Panc1 (cell line): ENCODE measurements at regions not wholly inside any gene's neighbourhood (a gene's known extent, or its start where the extent isn't known, plus 50 kb on each side); places are given as distances from the start of the nearest gene placed in this dataset.

ENCODE experiments used
- CTCF ChIP-seq: fragments of 450-650 bp; IDR thresholded peaks from 2 replicates; pipeline ENCODE4 v1.5.1; 2017; ENCODE audit warnings: mild to moderate bottlenecking
- POLR2AphosphoS5 ChIP-seq: IDR thresholded peaks from 2 replicates; pipeline ENCODE4 v1.6.1; 2012; ENCODE audit warnings: mild to moderate bottlenecking, low read depth, low read length, moderate library complexity
- REST ChIP-seq, 2 experiments: IDR thresholded peaks; 2 replicates each; pipeline ENCODE4 v1.6.1; 2011 to 2012; ENCODE audit warnings: low read depth in 2 of 2, control low read depth in 1 of 2, low read length in 1 of 2, mild to moderate bottlenecking in 1 of 2, moderate library complexity in 1 of 2; ENCODE audit not compliant: insufficient read depth in 1 of 2

- TF ChIP-seq CTCF (no peak), REST (IDR thresholded peaks at IDR 0.05; ENCODE audit: insufficient read depth in 1 of 2, low read depth in 2 of 2, low read length in 1 of 2) (no peak), POLR2AphosphoS5 (no peak)
These were observed 191.6 kb upstream of the CNTN5 start for GRCh38 chr11:98828986-98829708.
